A549 (cell line): ENCODE measurements at regions not wholly inside any gene's neighbourhood (a gene's known extent, or its start where the extent isn't known, plus 50 kb on each side); places are given as distances from the start of the nearest gene placed in this dataset.

Experiments
- BHLHE40 ChIP-seq: IDR thresholded peaks from 2 replicates; pipeline ENCODE4 v1.6.1; 2012; ENCODE audit warnings: low read depth, low read length, inconsistent platforms
- HDAC2 ChIP-seq: fragments of 200-600 bp; sonication (generic); IDR thresholded peaks from 2 replicates; pipeline ENCODE4 v1.6.1; 2016
- MAFK ChIP-seq: fragments of 450-650 bp; IDR thresholded peaks from 2 replicates; pipeline ENCODE4 v1.6.1; 2014; ENCODE audit not compliant: partially characterized antibody
- NFE2L2 ChIP-seq: fragments of 150-350 bp; conservative IDR thresholded peaks from 2 replicates; pipeline ENCODE4 v1.6.1; 2014; ENCODE audit warnings: low read length
- PHF8 ChIP-seq: fragments of 200-600 bp; sonication (generic); IDR thresholded peaks from 2 replicates; pipeline ENCODE4 v1.6.1; 2016; ENCODE audit warnings: low read depth, mild to moderate bottlenecking, antibody characterized with exemption, moderate library complexity, borderline replicate concordance
- POLR2A ChIP-seq: IDR thresholded peaks from 2 replicates; pipeline ENCODE4 v1.6.1; 2012; ENCODE audit warnings: mild to moderate bottlenecking, low read length
- POLR2AphosphoS2 ChIP-seq: conservative IDR thresholded peaks from 2 replicates; pipeline ENCODE4 v1.6.1; 2012; ENCODE audit warnings: low read length, improper control_type of control experiment, inconsistent platforms
- RAD21 ChIP-seq, 2 experiments: fragments of >200 bp in 1 of 2; sonication (Bioruptor Twin) in 1 of 2; formaldehyde crosslinking in 1 of 2; IDR thresholded peaks in 1 of 2; conservative IDR thresholded peaks in 1 of 2; 2 replicates in 1 of 2; 3 replicates in 1 of 2; pipeline ENCODE4 v1.6.1; 2012 to 2018; ENCODE audit warnings: inconsistent platforms in 1 of 2
- RFX5 ChIP-seq: fragments of 450-650 bp; IDR thresholded peaks from 2 replicates; pipeline ENCODE4 v1.7.1; 2014; ENCODE audit warnings: antibody characterized with exemption, mild to moderate bottlenecking, moderate library complexity
- TF ChIP-seq, protein P1 (sequence below): fragments of >200 bp; sonication (Bioruptor Twin); formaldehyde crosslinking; IDR thresholded peaks from 3 replicates; pipeline ENCODE4 v1.5.1; 2016

DNA sequence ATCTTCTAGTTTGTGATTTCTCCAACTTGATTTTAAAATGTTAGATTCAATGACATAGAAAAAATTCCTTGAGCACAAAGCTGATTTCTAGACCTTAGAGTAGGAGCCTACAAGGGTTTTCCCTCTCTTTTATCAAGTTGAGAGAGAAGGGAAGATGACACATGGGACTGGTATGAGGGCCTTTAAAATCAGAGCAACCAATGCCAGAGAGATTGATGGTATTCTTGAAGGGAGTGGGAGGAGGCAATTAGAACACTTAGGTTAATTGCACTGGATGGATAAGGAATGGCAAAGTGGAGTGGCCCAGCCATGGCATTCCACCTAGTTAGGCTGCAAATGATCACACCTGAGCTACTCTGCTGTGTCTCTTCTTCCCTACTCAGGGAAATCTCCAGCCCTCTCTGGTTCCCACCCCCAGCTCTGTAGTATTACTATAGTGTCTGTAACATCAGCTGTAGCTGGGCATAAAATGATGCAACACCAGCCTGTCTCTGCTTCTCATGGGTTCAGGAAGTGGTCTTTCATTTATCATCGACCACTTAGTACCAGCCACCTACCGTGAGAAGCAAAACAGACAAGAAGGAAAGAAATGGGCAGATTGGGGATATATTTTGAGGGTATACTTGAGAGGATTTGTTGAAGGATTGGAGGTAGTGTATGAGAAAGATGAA is 333.6 kb downstream of the DLEU7 start:
- TF ChIP-seq NFE2L2 = no peak
- no peak for TF ChIP-seq MAFK
- no peak for TF ChIP-seq POLR2A
- TF ChIP-seq RAD21 (conservative IDR thresholded peaks at IDR 0.05 in 1 of 2, IDR thresholded peaks at IDR 0.05 in 1 of 2) = no peak
- TF ChIP-seq, protein P1, sequence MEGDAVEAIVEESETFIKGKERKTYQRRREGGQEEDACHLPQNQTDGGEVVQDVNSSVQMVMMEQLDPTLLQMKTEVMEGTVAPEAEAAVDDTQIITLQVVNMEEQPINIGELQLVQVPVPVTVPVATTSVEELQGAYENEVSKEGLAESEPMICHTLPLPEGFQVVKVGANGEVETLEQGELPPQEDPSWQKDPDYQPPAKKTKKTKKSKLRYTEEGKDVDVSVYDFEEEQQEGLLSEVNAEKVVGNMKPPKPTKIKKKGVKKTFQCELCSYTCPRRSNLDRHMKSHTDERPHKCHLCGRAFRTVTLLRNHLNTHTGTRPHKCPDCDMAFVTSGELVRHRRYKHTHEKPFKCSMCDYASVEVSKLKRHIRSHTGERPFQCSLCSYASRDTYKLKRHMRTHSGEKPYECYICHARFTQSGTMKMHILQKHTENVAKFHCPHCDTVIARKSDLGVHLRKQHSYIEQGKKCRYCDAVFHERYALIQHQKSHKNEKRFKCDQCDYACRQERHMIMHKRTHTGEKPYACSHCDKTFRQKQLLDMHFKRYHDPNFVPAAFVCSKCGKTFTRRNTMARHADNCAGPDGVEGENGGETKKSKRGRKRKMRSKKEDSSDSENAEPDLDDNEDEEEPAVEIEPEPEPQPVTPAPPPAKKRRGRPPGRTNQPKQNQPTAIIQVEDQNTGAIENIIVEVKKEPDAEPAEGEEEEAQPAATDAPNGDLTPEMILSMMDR = no peak
- no peak for TF ChIP-seq HDAC2
- no peak for TF ChIP-seq RFX5
- TF ChIP-seq BHLHE40 = no peak
- TF ChIP-seq PHF8 = no peak
- no peak for TF ChIP-seq POLR2AphosphoS2
